NAMALWA (cell line): ENCODE measurements at regions not wholly inside any gene's neighbourhood (a gene's known extent, or its start where the extent isn't known, plus 50 kb on each side); places are given as distances from the start of the nearest gene placed in this dataset.

Source experiments
- DNase-seq: peaks from one replicate; pipeline ENCODE4 v3.0.0-alpha.2; 2015; ENCODE audit warnings: low spot score

DNA sequence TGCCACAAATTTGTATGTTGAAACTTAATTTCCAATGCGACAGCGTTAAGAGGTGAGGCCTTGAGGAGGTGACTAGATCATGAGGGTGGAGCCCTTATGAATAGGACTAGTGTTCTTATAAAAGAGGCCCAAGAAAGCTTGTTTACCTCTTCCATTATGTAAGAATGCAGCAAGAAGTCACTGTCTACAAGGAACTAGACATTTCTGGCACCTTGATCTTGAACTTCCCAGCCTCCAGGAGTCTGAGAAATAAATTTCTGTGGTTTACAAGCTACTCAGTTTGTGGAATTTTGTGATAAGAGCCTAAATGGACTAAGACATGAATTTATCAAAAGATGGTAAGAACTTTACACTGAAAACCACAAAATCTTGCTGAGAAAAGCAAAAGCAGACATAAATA, 173.6 kb upstream of the SGK1 start:
- no peak for DNase-seq

DNA sequence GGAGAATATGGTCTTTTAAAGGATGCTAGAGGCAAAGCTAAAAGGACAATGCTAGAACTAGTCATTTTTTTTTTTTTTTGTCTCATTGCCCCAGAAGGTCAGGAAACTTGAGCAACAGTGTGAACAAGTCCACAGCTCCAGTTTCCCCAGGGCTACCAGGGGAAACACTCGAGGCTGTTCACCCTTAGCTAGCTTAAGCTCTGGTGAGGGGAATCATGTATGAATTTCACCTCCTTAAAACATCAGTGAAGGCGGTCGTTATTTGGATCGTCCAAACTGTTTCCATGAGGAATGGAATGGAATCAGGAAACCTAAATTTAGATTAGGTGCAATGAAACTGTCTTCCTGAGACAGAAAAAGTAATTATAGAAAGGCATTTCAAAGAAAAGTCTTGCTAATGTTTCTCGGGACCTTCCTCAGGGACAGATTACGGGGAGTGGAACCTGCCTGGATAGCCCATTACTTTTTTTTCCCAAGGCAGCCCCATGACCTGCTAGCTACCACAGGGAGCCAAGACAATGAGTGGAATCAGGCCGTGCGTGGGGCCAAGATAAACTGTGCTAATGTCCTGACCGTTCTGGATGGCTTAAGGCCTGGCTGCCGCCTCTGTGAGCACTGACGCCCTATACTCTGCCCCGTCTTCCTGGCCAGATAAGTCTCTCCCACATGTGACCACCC, 164.8 kb upstream of the SGK1 start:
- DNase-seq, result no peak

DNA sequence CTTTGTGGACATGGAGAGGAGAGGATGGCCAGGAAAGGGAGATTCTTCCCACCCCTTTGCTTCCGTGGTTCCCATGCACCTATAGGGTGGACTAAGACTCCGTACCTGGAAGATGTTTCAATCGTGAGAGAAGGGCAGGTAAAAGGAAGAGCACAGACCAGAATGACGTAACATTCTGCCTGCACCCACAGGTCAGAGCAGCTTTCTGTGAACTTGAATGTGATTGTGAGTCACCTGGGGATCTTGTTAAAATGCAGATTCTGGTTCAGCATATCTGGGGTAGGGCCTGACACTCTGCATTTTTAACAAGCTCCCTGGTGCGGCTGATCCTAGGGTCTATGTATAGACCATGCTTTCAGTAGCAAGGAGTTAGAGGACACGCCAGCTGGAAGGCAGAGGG, 164.1 kb upstream of the SGK1 start:
- no peak for DNase-seq

DNA sequence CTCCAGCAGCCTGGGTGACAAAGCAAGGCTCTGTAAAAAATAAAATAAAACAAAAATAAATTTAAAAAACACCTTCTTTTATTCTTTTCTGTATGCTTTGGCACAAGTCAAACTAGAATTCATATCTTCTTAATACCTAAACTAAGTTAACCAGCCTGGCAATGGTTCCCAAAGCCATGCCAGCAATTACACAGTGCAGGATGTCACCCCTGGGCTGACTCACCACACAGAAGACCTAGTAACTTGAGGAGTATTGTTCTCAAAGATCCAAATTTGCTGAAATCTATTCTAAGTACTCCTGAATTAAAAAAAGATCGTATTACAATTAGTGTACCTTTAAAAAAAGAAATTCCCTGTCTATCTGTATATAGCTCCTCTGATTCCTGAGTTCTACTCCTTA, 162.7 kb upstream of the SGK1 start:
- DNase-seq, result no peak

DNA sequence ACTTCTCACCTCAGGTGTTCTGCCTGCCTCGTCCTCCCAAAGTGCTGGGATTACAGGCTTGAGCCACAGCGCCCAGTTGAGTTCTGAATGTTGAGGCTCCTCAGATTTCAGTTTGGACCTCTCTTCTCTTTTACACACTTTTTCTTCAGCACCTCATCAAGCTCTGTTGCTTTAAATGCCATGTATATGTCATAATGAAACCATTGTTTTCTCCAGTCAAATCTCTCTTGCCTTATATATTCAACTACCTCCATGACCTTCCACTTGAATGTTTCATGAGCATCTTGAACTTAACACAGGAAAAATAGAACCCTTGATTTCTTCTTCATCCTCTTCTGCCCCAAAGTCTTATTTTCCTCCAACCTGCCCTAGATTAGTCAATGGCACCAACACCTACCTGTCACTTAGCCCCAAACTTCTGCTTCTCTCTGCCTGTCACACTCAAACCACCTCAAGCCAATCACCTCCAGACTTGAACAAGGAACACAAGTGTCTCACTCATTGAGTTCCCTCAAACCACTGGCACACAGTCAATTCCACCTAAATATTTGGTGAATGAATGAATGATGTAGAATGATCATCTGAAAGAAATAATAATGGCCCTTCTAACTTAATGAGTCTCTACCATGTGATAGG, 161.0 kb upstream of the SGK1 start:
- no peak for DNase-seq

- DNase-seq, result no peak
Observed at GRCh38 chr6:134477991-134478635, 160.2 kb upstream of the SGK1 start.

DNA sequence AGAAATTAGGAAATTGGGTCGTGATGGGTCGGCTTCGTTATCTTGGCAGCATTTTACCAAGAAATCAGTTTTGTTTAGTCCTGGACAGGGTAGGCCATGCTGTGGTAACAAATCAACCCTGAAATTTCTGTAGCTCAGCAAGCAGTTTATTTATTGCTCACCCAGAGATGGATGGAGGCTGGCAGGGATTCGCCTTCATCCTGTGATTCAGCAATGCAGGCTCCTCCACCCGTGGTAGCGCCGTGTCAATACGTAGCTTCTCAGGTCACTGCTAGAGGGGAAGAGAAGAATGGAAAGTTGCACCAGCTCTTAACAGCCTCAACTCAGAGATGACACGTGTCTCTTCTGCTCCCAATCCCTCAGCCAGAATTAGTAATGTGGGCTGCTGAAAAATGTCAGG, 157.0 kb upstream of the SGK1 start:
- DNase-seq, result no peak

- no peak for DNase-seq
Observed at GRCh38 chr6:134472661-134473060, 154.7 kb upstream of the SGK1 start.

DNA sequence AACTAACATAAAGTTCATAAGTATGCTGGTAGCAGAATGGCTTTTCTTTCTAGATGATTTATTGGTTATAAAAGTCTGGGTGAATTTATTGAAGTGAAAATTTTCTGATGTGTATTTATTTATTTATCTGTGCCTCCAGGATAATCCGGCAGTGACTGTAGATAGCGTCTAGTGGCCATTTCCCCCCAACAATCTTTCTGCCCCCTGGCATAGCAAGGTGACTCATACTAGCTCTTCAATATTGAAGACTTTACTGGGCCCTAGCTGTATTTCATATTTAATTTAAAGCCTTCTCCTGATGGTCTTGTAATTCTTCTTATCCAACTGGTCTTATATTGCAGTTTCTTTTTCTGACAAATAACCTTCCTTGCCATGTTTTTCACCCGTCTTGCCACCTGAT, 154.1 kb upstream of the SGK1 start:
- DNase-seq, result no peak

- DNase-seq, result no peak
Observed at GRCh38 chr6:134470457-134470975, 152.6 kb upstream of the SGK1 start.

DNA sequence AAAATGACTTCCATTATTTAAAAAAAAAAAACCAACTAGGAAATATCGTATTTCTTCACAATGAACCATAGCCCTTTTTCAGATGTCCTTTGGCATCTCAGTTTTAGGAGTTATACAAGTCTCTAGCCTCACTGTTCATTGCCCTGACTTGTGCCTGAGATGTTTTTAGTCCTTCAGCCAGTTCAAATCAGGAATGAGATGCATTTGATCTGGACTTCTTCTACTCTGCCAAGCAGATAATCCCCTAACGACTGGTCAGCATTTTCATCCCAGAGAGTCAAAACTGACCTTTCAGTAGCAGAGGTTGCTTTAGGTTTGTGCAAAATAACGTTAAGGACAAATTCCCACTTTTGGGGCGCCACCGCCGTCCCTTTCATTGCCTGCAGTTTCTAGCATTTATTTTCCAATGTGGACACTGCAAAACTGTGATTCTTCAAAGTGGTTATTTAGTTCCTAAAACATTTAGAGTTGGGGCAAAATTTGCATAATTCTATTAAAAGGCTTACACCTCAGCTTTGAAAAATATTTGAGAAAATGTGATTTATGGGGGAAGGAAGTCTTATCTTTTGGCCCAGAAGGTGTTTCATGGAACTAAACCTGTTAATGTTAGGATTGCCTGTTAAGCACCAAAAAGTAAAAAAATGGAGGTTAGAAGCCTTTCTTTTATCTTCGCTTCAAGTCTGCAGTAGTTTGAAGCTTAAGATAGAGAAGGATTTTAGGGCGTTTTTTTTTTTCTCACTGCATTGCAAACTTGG, 152.0 kb upstream of the SGK1 start:
- no peak for DNase-seq

DNA sequence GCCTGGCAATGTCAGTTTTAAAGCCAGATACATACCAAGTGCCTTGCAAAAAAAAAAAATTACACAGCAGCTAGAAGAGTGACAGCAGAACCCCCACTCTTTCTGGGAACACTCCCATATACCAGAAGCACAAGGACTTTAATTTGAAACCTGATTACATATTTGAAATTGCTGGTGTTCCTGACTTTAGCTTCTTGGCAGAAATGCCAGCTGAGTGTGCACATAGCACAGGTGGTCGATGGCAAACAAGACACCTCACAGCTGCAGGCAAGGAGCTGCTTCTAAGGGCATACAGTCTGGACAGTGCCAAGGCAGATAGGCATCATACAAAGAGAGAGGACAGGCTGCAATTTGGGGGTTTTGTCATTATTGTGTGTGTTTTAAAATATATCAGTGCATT, 150.7 kb upstream of the SGK1 start:
- DNase-seq, result no peak

- no peak for DNase-seq
Observed at GRCh38 chr6:134467620-134468019, 149.7 kb upstream of the SGK1 start.

- DNase-seq, result no peak
Observed at GRCh38 chr6:134466771-134467525, 149.0 kb upstream of the SGK1 start.

- no peak for DNase-seq
Observed at GRCh38 chr6:134464690-134465411, 146.9 kb upstream of the SGK1 start.

DNA sequence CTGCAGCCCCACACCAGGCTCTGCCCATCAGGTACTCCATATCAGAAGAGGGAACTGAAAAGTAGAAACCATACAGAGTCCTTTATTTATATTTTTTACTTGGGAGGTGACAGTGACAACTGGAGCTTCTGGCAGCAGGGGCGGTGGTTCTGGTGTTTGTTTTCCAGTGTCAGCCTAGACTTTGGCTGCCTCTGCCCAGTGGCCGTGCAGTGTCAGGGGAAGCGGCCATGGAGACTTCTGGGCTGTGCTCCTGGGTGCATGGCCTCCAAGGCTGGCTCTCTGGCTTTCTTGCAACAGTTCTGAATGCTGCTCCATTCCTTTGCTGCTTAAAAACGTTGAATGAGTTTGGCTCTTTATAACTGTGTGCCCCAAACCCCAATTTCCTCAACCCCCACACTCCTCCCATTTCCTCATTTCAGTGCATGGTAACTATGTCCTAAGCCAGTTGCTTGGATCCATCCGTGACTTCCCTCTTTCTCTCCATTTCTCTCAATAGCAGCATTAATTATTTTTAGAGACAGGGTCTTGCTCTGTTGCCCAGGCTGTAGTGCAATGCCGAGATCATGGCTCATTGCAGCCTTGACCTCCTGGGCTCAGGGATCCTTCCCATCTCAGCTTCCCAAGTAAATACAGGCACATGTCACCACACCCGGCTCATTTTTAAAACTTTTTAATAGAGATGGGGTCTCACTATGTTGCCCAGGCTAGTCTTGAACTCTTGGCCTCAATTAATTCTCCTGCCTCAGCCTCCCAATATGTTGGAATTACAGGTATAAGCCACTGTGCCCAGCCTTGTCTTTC, 141.1 kb upstream of the SGK1 start:
- no peak for DNase-seq

- DNase-seq, result no peak
Observed at GRCh38 chr6:134457941-134458340, 140.0 kb upstream of the SGK1 start.

DNA sequence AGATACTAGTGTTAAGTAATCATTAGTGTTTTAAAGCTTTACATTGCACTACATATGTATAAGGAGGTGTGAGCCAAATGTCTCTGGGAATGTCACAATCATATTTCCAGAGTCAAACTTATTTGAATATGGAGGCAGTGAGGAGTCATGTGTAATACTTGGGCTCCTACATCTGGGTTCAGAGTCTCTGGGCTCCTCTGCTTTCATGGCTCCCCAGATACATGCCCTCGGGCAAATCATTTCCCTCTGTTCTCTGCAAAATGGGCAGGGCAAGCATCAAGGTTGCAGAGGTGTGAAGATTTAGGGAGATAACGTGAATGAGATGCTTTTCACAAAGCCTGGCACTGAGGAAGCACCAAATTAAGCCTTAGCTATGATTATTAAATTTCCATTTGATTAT, 138.3 kb upstream of the SGK1 start:
- DNase-seq, result no peak

GRCh38 chr6:134455319-134455718, 137.4 kb upstream of the SGK1 start:
- no peak for DNase-seq

- no peak for DNase-seq
Observed at GRCh38 chr6:134454794-134455193, 136.9 kb upstream of the SGK1 start.
